Body of pancreas (tissue), 4 donors: ENCODE measurements at regions not wholly inside any gene's neighbourhood (a gene's known extent, or its start where the extent isn't known, plus 50 kb on each side); places are given as distances from the start of the nearest gene placed in this dataset.

Experiments
- CTCF ChIP-seq, 7 experiments: fragments of 450-650 bp in 4 of 7; fragments of 200-600 bp in 3 of 7; sonication (generic) in 3 of 7; IDR thresholded peaks; one replicate each; pipeline ENCODE4 v1.5.1; 2016 to 2019; ENCODE audit warnings: antibody characterized with exemption in 7 of 7
- POLR2A ChIP-seq, 3 donors: fragments of 450-650 bp; IDR thresholded peaks; one replicate each; pipeline ENCODE4 v1.6.1; 2016; ENCODE audit warnings: antibody characterized with exemption in 3 of 3, mild to moderate bottlenecking in 2 of 3

- no peak for TF ChIP-seq CTCF (IDR thresholded peaks at IDR 0.05)
- TF ChIP-seq POLR2A (IDR thresholded peaks at IDR 0.05): no peak
Measured at GRCh38 chr2:167553635-167554034, 665.4 kb downstream of the XIRP2 start.
